Astrocyte (in vitro differentiated cells and primary cell): ENCODE measurements at regions not wholly inside any gene's neighbourhood (a gene's known extent, or its start where the extent isn't known, plus 50 kb on each side); places are given as distances from the start of the nearest gene placed in this dataset.

Experiments used
- DNase-seq: peaks from one replicate; pipeline ENCODE4 v3.0.0-alpha.2; 2010; ENCODE audit warnings: low read depth
- FAIRE-seq: peaks from 2 replicates; lab custom pipeline; 2011; peaks lifted over from hg19 to GRCh38; lab: Jason Lieb, UNC
- H2AFZ ChIP-seq: 2 replicates; pipeline ENCODE4 v1.6.0; 2012; ENCODE audit warnings: low read depth, low read length, inconsistent platforms
- H3K27ac ChIP-seq: 2 replicates; pipeline ENCODE4 v1.5.1; 2011; ENCODE audit warnings: low read depth, low read length, inconsistent platforms
- H3K27me3 ChIP-seq: 2 replicates; pipeline ENCODE4 v1.6.0; 2011; ENCODE audit warnings: low read length, inconsistent platforms; ENCODE audit not compliant: insufficient read depth
- H3K36me3 ChIP-seq: 2 replicates; pipeline ENCODE4 v1.5.1; 2011; ENCODE audit warnings: low read length, inconsistent platforms; ENCODE audit not compliant: insufficient read depth
- H3K4me1 ChIP-seq: 2 replicates; pipeline ENCODE4 v1.5.1; 2011; ENCODE audit warnings: low read length, inconsistent platforms; ENCODE audit not compliant: insufficient read depth
- H3K4me2 ChIP-seq: 2 replicates; pipeline ENCODE4 v1.6.0; 2012; ENCODE audit warnings: low read length, inconsistent platforms
- H3K4me3 ChIP-seq: 2 replicates; pipeline ENCODE4 v1.5.1; 2011; ENCODE audit warnings: low read depth, mild to moderate bottlenecking, low read length, inconsistent platforms; ENCODE audit not compliant: insufficient read depth
- H3K79me2 ChIP-seq: 2 replicates; pipeline ENCODE4 v1.6.0; 2012; ENCODE audit warnings: mild to moderate bottlenecking, low read length, inconsistent platforms; ENCODE audit not compliant: insufficient read depth
- H3K9ac ChIP-seq: 2 replicates; pipeline ENCODE4 v1.6.0; 2012; ENCODE audit warnings: mild to moderate bottlenecking, low read length, inconsistent platforms
- H3K9me3 ChIP-seq: 2 replicates; pipeline ENCODE4 v1.5.1; 2012; ENCODE audit warnings: low read depth, mild to moderate bottlenecking, low read length, inconsistent platforms; ENCODE audit not compliant: insufficient read depth
- H4K20me1 ChIP-seq: 2 replicates; pipeline ENCODE4 v1.6.0; 2012; ENCODE audit warnings: low read length, inconsistent platforms; ENCODE audit not compliant: insufficient read depth
- H3K27ac Mint-ChIP-seq: one replicate; pipeline ENCODE4 v1.8.0; 2021; ENCODE audit warnings: mild to moderate bottlenecking, mixed read lengths; ENCODE audit not compliant: unreplicated experiment
- H3K27me3 Mint-ChIP-seq: one replicate; pipeline ENCODE4 v1.8.0; 2021; ENCODE audit warnings: low read depth, mixed read lengths; ENCODE audit not compliant: unreplicated experiment
- H3K36me3 Mint-ChIP-seq: one replicate; pipeline ENCODE4 v1.8.0; 2021; ENCODE audit warnings: low read depth, mixed read lengths; ENCODE audit not compliant: unreplicated experiment
- H3K4me1 Mint-ChIP-seq: one replicate; pipeline ENCODE4 v1.8.0; 2021; ENCODE audit warnings: low read depth, mixed read lengths; ENCODE audit not compliant: unreplicated experiment
- H3K4me3 Mint-ChIP-seq: one replicate; pipeline ENCODE4 v1.8.0; 2021; ENCODE audit warnings: mild to moderate bottlenecking, moderate library complexity, mixed read lengths; ENCODE audit not compliant: unreplicated experiment
- H3K9me3 Mint-ChIP-seq: one replicate; pipeline ENCODE4 v1.8.0; 2021; ENCODE audit warnings: mild to moderate bottlenecking, mixed read lengths; ENCODE audit not compliant: unreplicated experiment
- CTCF ChIP-seq: IDR thresholded peaks from 2 replicates; pipeline ENCODE4 v1.5.1; 2011; ENCODE audit warnings: low read depth, mild to moderate bottlenecking, inconsistent platforms, low read length, moderate library complexity; ENCODE audit not compliant: insufficient read depth
- EZH2 ChIP-seq: IDR thresholded peaks from 2 replicates; pipeline ENCODE4 v1.6.1; 2012; ENCODE audit warnings: mild to moderate bottlenecking, low read length, inconsistent platforms; ENCODE audit not compliant: insufficient read depth

GRCh38 chr1:94323311-94324177, 86.2 kb upstream of the ARHGAP29 start:
- DNase-seq, result no peak
- Histone ChIP-seq H3K4me3 (peak overlapping the region; percentile 18), H3K4me1 (peaks cover 55% of the 10 kb centered on the region), H3K27ac (peak overlapping the region; percentile 96), H3K9me3 (no peaks in the 10 kb centered on the region), H4K20me1 (no peaks in the 10 kb centered on the region), H3K27me3 (no peaks in the 10 kb centered on the region), H3K4me2 (peak overlapping the region; percentile 77), H2AFZ (no peak overlapping the region), H3K79me2 (no peaks in the 10 kb centered on the region), H3K36me3 (no peaks in the 10 kb centered on the region), H3K9ac (peak overlapping the region; percentile 75)
- Mint-ChIP-seq H3K27me3 (no peaks in the 10 kb centered on the region), H3K9me3 (no peaks in the 10 kb centered on the region), H3K4me3 (no peak overlapping the region), H3K36me3 (no peaks in the 10 kb centered on the region), H3K27ac (no peak overlapping the region), H3K4me1 (peaks cover 68% of the 10 kb centered on the region)
- TF ChIP-seq CTCF, result no peak
- FAIRE-seq, result no peak

- H3K36me3 ChIP-seq, result no peaks in the 10 kb centered on the region
- H3K27me3 Mint-ChIP-seq, result no peaks in the 10 kb centered on the region
- peak overlapping the region; percentile 51 for H3K27ac Mint-ChIP-seq
- TF ChIP-seq CTCF (no peak), EZH2 (no peak)
- H3K4me1 ChIP-seq, result peaks cover 53% of the 10 kb centered on the region
- H3K4me3 Mint-ChIP-seq, result peak overlapping the region; percentile 17
- FAIRE-seq (no peak), DNase-seq (no peak)
- peak overlapping the region; percentile 16 for H3K9ac ChIP-seq
- peaks cover 61% of the 10 kb centered on the region for H3K4me1 Mint-ChIP-seq
- no peak overlapping the region for H2AFZ ChIP-seq
- H3K9me3 Mint-ChIP-seq, result no peaks in the 10 kb centered on the region
- H3K4me3 ChIP-seq, result no peak overlapping the region
- H3K27ac ChIP-seq, result peak overlapping the region; percentile 96
- H3K4me2 ChIP-seq, result peak overlapping the region; percentile 77
- H3K79me2 ChIP-seq, result no peaks in the 10 kb centered on the region
- H4K20me1 ChIP-seq, result no peaks in the 10 kb centered on the region
- H3K9me3 ChIP-seq, result no peaks in the 10 kb centered on the region
- H3K36me3 Mint-ChIP-seq, result no peaks in the 10 kb centered on the region
- no peaks in the 10 kb centered on the region for H3K27me3 ChIP-seq
These were observed 85.3 kb upstream of the ARHGAP29 start for GRCh38 chr1:94322696-94323095.

GRCh38 chr1:94321662-94322061, 84.3 kb upstream of the ARHGAP29 start:
- Histone ChIP-seq H3K9me3 (no peaks in the 10 kb centered on the region), H3K36me3 (no peaks in the 10 kb centered on the region), H3K27me3 (no peaks in the 10 kb centered on the region), H3K4me3 (no peak overlapping the region), H3K27ac (no peak overlapping the region), H3K4me2 (no peak overlapping the region), H2AFZ (no peak overlapping the region), H4K20me1 (no peaks in the 10 kb centered on the region), H3K9ac (no peak overlapping the region), H3K4me1 (peaks cover 52% of the 10 kb centered on the region), H3K79me2 (no peaks in the 10 kb centered on the region)
- Mint-ChIP-seq H3K4me1 (peaks cover 58% of the 10 kb centered on the region), H3K9me3 (no peaks in the 10 kb centered on the region), H3K27me3 (no peaks in the 10 kb centered on the region), H3K36me3 (no peaks in the 10 kb centered on the region), H3K4me3 (no peak overlapping the region), H3K27ac (no peak overlapping the region)
- FAIRE-seq, result no peak
- no peak for TF ChIP-seq EZH2
- TF ChIP-seq CTCF, result no peak
- DNase-seq, result no peak
